SK-N-SH treated with all-trans-retinoic acid at 6 μM for 48 hours (cell line): ENCODE measurements at regions not wholly inside any gene's neighbourhood (a gene's known extent, or its start where the extent isn't known, plus 50 kb on each side); places are given as distances from the start of the nearest gene placed in this dataset.

Experiments
- ATAC-seq: fragments of 200-7000 bp; cut with Tn5 transposase; 3 replicates; pipeline ENCODE4 v1.9.1; 2020; ENCODE audit warnings: mild to moderate bottlenecking, moderate library complexity
- ARNTL ChIP-seq: fragments of 450-650 bp; formaldehyde crosslinking; IDR thresholded peaks from 2 replicates; pipeline ENCODE4 v1.5.0; 2020; ENCODE audit warnings: low read depth, mild to moderate bottlenecking, moderate library complexity, borderline replicate concordance
- BACH2 ChIP-seq: fragments of 250-450 bp; sonication (Bioruptor Pico); IDR thresholded peaks from 2 replicates; pipeline ENCODE4 v1.9.0; 2021; ENCODE audit warnings: mild to moderate bottlenecking, borderline replicate concordance
- CREB5 ChIP-seq: fragments of 250-450 bp; sonication (Bioruptor Pico); IDR thresholded peaks from 2 replicates; pipeline ENCODE4 v1.5.1; 2020; ENCODE audit warnings: low read depth, mild to moderate bottlenecking, moderate library complexity
- CSDC2 ChIP-seq: fragments of 250-450 bp; sonication (Bioruptor Pico); IDR thresholded peaks from 2 replicates; pipeline ENCODE4 v1.5.0; 2020; ENCODE audit warnings: mild to moderate bottlenecking, moderate library complexity
- CSRNP3 ChIP-seq: fragments of 250-450 bp; sonication (Bioruptor Pico); IDR thresholded peaks from 2 replicates; pipeline ENCODE4 v1.5.1; 2021; ENCODE audit warnings: mild to moderate bottlenecking, moderate library complexity
- ESRRG ChIP-seq: fragments of 250-450 bp; sonication (Bioruptor Pico); IDR thresholded peaks from 2 replicates; pipeline ENCODE4 v1.6.1; 2021; ENCODE audit warnings: mild to moderate bottlenecking
- GLIS3 ChIP-seq: fragments of 250-450 bp; sonication (Bioruptor Pico); IDR thresholded peaks from 2 replicates; pipeline ENCODE4 v1.5.0; 2020; ENCODE audit warnings: mild to moderate bottlenecking, moderate library complexity
- ISL1 ChIP-seq: fragments of 250-450 bp; sonication (Bioruptor Pico); IDR thresholded peaks from 2 replicates; pipeline ENCODE4 v2.1.2; 2022; ENCODE audit warnings: mild to moderate bottlenecking, moderate library complexity
- OSR1 ChIP-seq: fragments of 250-450 bp; sonication (Bioruptor Pico); IDR thresholded peaks from 2 replicates; pipeline ENCODE4 v1.8.0; 2022; ENCODE audit warnings: moderate library complexity, mild to moderate bottlenecking, inconsistent platforms
- PATZ1 ChIP-seq: fragments of 250-450 bp; sonication (Bioruptor Pico); IDR thresholded peaks from 2 replicates; pipeline ENCODE4 v1.8.0; 2020; ENCODE audit warnings: mild to moderate bottlenecking, moderate library complexity, borderline replicate concordance
- PPARA ChIP-seq: fragments of 250-450 bp; sonication (Bioruptor Pico); IDR thresholded peaks from 2 replicates; pipeline ENCODE4 v1.5.0; 2020; ENCODE audit warnings: mild to moderate bottlenecking, borderline replicate concordance
- RARB ChIP-seq: fragments of 250-450 bp; sonication (Bioruptor Pico); IDR thresholded peaks from 2 replicates; pipeline ENCODE4 v1.8.0; 2021; ENCODE audit warnings: mild to moderate bottlenecking, moderate library complexity
- SNAI2 ChIP-seq: fragments of 250-450 bp; sonication (Bioruptor Pico); IDR thresholded peaks from 2 replicates; pipeline ENCODE4 v1.5.0; 2020; ENCODE audit warnings: mild to moderate bottlenecking, moderate library complexity
- TCF4 ChIP-seq: fragments of 250-450 bp; sonication (Bioruptor Pico); IDR thresholded peaks from 2 replicates; pipeline ENCODE4 v1.8.0; 2021; ENCODE audit warnings: mild to moderate bottlenecking, moderate library complexity, borderline replicate concordance
- TOX ChIP-seq: fragments of 250-450 bp; sonication (Bioruptor Pico); IDR thresholded peaks from 2 replicates; pipeline ENCODE4 v1.8.0; 2021; ENCODE audit warnings: mild to moderate bottlenecking, moderate library complexity, borderline replicate concordance
- TSHZ2 ChIP-seq: fragments of 250-450 bp; sonication (Bioruptor Pico); IDR thresholded peaks from 2 replicates; pipeline ENCODE4 v1.5.0; 2020; ENCODE audit warnings: mild to moderate bottlenecking, moderate library complexity
- ZC3H10 ChIP-seq: fragments of 250-450 bp; sonication (Bioruptor Pico); IDR thresholded peaks from 2 replicates; pipeline ENCODE4 v1.5.1; 2021; ENCODE audit warnings: mild to moderate bottlenecking, moderate library complexity
- ZFP3 ChIP-seq: fragments of 250-450 bp; sonication (Bioruptor Pico); IDR thresholded peaks from 2 replicates; pipeline ENCODE4 v1.5.0; 2020; ENCODE audit warnings: mild to moderate bottlenecking, moderate library complexity
- ZNF565 ChIP-seq: fragments of 450-650 bp; formaldehyde crosslinking; conservative IDR thresholded peaks from 2 replicates; pipeline ENCODE4 v1.5.0; 2020; ENCODE audit warnings: low read depth, mild to moderate bottlenecking, moderate library complexity
- ZNF8 ChIP-seq: fragments of 450-650 bp; formaldehyde crosslinking; IDR thresholded peaks from 2 replicates; pipeline ENCODE4 v1.5.0; 2020; ENCODE audit warnings: mild to moderate bottlenecking, moderate library complexity

- TF ChIP-seq TCF4 (no peak), SNAI2 (CRISPR knock-in tag) (no peak), PATZ1 (no peak), CSRNP3 (no peak), ZC3H10 (CRISPR knock-in tag) (no peak), ZNF565 (CRISPR knock-in tag) (no peak), ZFP3 (CRISPR knock-in tag) (no peak), TSHZ2 (no peak), PPARA (no peak), CREB5 (CRISPR knock-in tag) (no peak), TOX (CRISPR knock-in tag) (no peak), OSR1 (CRISPR knock-in tag) (no peak), ARNTL (CRISPR knock-in tag) (no peak)
- TF ChIP-seq, all 23 proteins: peak for 0
- no peak for ATAC-seq
Measured at GRCh38 chr12:60201891-60202290, 606.1 kb downstream of the SLC16A7 start.

GRCh38 chr12:60205500-60205899, 609.7 kb downstream of the SLC16A7 start:
- peak; percentile 44; the same call in 1 of the 3 replicates for ATAC-seq

More at GRCh38 chr12:60205500-60205899, 609.7 kb downstream of the SLC16A7 start:
- TF ChIP-seq TSHZ2 (no peak), CSRNP3 (no peak), SNAI2 (CRISPR knock-in tag) (no peak), PPARA (no peak), ESRRG (no peak), OSR1 (CRISPR knock-in tag) (no peak), GLIS3 (CRISPR knock-in tag) (no peak), ARNTL (CRISPR knock-in tag) (no peak), RARB (CRISPR knock-in tag) (no peak), ZC3H10 (CRISPR knock-in tag) (no peak), CSDC2 (no peak), ZNF8 (CRISPR knock-in tag) (no peak), BACH2 (CRISPR knock-in tag) (no peak), ISL1 (CRISPR knock-in tag) (no peak)
